Prostate gland (tissue), 2 donors: ENCODE measurements at regions not wholly inside any gene's neighbourhood (a gene's known extent, or its start where the extent isn't known, plus 50 kb on each side); places are given as distances from the start of the nearest gene placed in this dataset.

Experiments used
- CTCF ChIP-seq, 4 experiments: fragments of 200-600 bp in 2 of 4; fragments of 450-650 bp in 2 of 4; sonication (generic) in 2 of 4; IDR thresholded peaks; 1 replicate in 3 of 4; 2 replicates in 1 of 4; pipeline ENCODE4 v1.5.1; 2016 to 2019; ENCODE audit warnings: antibody characterized with exemption in 4 of 4, mild to moderate bottlenecking in 2 of 4, moderate library complexity in 2 of 4
- POLR2A ChIP-seq: fragments of 450-650 bp; IDR thresholded peaks from one replicate; pipeline ENCODE4 v1.6.1; 2016; ENCODE audit warnings: antibody characterized with exemption, mild to moderate bottlenecking

- TF ChIP-seq CTCF (IDR thresholded peaks at IDR 0.05) (no peak), POLR2A (no peak)
These were observed 188.6 kb upstream of the TBL1XR1 start for GRCh38 chr3:177385831-177386301.
